ENCODE measurements at regions not wholly inside any gene's neighbourhood (a gene's known extent, or its start where the extent isn't known, plus 50 kb on each side); places are given as distances from the start of the nearest gene placed in this dataset.

DNA sequence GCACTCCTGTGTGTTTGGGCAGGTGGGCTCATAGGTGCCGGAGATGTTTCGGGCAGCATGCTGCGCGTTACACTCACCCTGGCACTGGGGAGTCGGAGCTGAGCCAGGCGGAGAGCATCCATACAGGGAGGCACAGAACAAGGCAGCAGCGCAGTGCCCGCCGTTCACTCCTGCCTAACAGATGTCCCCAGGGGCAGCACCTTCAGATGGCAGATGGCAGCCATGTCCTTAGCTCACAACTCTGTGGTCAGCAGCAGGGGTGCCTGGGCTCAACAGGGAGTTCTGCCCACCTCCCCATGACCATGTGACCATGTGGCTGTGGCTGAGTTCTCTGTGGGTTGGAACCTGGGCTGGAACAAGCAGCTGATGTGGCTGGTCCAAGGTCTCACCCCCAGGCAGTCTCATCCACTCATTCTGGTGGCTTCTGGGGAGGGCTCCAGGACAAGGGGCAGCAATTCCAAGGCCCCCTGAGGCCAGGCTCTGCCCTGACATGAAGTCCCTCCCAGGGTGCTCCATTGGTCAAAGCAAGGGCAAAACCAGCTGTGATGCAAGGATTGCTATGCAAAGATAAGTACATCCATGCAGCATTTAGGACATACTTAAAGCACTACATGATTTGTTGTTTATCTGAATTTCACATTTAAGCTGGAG, 64.2 kb downstream of the MRPL36 start:
- TF ChIP-seq EZH2phosphoT487 (IDR thresholded peaks at IDR 0.05; ENCODE audit: low read length) (no peak), EZH2 (optimal IDR thresholded peaks at IDR 0.05; ENCODE audit: low read depth, low read length) (no peak)
- TF ChIP-seq, protein P1, sequence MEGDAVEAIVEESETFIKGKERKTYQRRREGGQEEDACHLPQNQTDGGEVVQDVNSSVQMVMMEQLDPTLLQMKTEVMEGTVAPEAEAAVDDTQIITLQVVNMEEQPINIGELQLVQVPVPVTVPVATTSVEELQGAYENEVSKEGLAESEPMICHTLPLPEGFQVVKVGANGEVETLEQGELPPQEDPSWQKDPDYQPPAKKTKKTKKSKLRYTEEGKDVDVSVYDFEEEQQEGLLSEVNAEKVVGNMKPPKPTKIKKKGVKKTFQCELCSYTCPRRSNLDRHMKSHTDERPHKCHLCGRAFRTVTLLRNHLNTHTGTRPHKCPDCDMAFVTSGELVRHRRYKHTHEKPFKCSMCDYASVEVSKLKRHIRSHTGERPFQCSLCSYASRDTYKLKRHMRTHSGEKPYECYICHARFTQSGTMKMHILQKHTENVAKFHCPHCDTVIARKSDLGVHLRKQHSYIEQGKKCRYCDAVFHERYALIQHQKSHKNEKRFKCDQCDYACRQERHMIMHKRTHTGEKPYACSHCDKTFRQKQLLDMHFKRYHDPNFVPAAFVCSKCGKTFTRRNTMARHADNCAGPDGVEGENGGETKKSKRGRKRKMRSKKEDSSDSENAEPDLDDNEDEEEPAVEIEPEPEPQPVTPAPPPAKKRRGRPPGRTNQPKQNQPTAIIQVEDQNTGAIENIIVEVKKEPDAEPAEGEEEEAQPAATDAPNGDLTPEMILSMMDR (IDR thresholded peaks at IDR 0.05; ENCODE audit: low read length) = no peak
- Histone ChIP-seq H3K27ac (ENCODE audit: low read length) (no peak overlapping the region), H3K9me2 (replicated peaks; ENCODE audit: insufficient read depth, low read length) (no peaks in the 10 kb centered on the region), H4K20me1 (ENCODE audit: insufficient read depth, low read length) (no peaks in the 10 kb centered on the region), H3F3A (ENCODE audit: insufficient read depth, low read length) (no peaks in the 10 kb centered on the region), H3K9ac (ENCODE audit: low read length) (no peak overlapping the region), H3K4me3 (ENCODE audit: low read length) (no peak overlapping the region), H3K27me3 (replicated peaks; ENCODE audit: insufficient read depth, low read length) (peaks cover 35% of the 10 kb centered on the region), H2AFZ (ENCODE audit: low read length) (no peak overlapping the region), H3K36me3 (replicated peaks; ENCODE audit: insufficient read depth, low read length) (no peaks in the 10 kb centered on the region), H3K79me2 (ENCODE audit: low read length) (no peaks in the 10 kb centered on the region), H3K4me2 (ENCODE audit: low read depth, low read length) (no peak overlapping the region), H3K4me1 (ENCODE audit: low read length) (no peaks in the 10 kb centered on the region), H3K9me3 (replicated peaks; ENCODE audit: insufficient read depth, low read length) (no peaks in the 10 kb centered on the region)
- no peak for DNase-seq

DNA sequence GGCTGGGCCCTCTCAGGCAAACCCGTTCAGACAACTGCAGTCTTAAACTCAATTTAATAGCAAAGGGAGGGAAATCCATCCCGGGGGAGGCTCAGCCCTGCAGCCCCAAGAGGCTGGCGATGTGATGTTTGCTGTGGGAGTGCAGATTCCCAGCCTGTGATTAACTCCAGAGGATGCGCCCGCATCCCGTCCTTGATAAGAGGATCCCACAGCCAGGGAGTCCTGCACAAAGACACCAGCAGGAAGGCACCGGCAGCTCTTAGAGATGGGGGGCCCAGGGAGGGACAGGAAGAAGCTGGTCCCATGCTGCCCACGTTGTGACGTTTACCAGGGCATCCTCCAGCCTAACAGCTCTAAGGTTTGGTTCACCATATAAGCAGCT, 64.7 kb downstream of the MRPL36 start:
- H3K4me3 ChIP-seq (ENCODE audit: low read length) = no peak overlapping the region
- H3K79me2 ChIP-seq (ENCODE audit: low read length) = no peaks in the 10 kb centered on the region

DNA sequence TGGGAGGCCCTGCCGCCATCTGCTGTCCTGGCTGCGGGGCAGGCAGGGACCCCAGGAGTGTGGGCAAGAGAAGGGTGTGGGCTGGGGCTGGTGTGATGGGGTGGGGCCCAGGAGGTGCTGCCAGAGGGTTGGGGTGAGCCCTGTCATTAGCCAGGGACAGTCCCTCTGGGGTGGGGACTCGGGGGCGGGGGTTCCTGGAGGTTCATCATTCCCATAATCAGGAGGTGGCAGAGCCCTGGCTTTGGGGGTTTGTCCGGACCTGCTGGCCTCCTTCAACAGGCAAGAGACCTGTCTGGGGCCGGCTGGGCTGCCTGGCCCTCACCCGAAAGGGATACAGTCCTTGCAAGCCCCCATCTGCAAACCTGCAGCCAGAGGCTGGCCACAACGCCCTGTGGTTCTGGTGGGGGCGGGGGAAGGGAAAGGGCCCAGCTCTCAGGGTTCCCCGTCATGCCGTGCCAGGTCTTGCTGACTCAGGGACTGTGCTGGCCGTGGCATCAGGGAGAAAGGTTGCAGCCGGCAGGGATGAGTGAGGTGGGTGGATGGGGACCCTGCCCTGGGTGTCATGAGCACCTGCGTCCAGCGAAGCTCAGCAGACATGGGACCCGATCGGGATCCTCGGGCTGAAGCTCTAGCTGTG, 65.2 kb downstream of the MRPL36 start:
- DNase-seq = no peak
- Histone ChIP-seq H3K4me2 (ENCODE audit: low read depth, low read length) (no peak overlapping the region), H3K4me1 (ENCODE audit: low read length) (no peaks in the 10 kb centered on the region), H3K4me3 (ENCODE audit: low read length) (no peak overlapping the region), H2AFZ (ENCODE audit: low read length) (no peak overlapping the region), H3K9me3 (replicated peaks; ENCODE audit: insufficient read depth, low read length) (no peaks in the 10 kb centered on the region), H3K27ac (ENCODE audit: low read length) (no peak overlapping the region), H3K79me2 (ENCODE audit: low read length) (no peaks in the 10 kb centered on the region), H3K9me2 (replicated peaks; ENCODE audit: insufficient read depth, low read length) (no peaks in the 10 kb centered on the region), H3K36me3 (replicated peaks; ENCODE audit: insufficient read depth, low read length) (no peaks in the 10 kb centered on the region), H3K27me3 (replicated peaks; ENCODE audit: insufficient read depth, low read length) (peaks cover 42% of the 10 kb centered on the region), H3K9ac (ENCODE audit: low read length) (no peak overlapping the region), H4K20me1 (ENCODE audit: insufficient read depth, low read length) (no peaks in the 10 kb centered on the region), H3F3A (ENCODE audit: insufficient read depth, low read length) (no peaks in the 10 kb centered on the region)
- TF ChIP-seq EZH2 (optimal IDR thresholded peaks at IDR 0.05; ENCODE audit: low read depth, low read length) = no peak
- no peak for TF ChIP-seq EZH2phosphoT487 (IDR thresholded peaks at IDR 0.05; ENCODE audit: low read length)
- TF ChIP-seq, protein P1 (IDR thresholded peaks at IDR 0.05; ENCODE audit: low read length) = no peak

More for the DNA sequence above, 64.7 kb downstream of the MRPL36 start:
- Histone ChIP-seq H3K9ac (ENCODE audit: low read length) (no peak overlapping the region), H3K9me3 (replicated peaks; ENCODE audit: insufficient read depth, low read length) (no peaks in the 10 kb centered on the region), H3K9me2 (replicated peaks; ENCODE audit: insufficient read depth, low read length) (no peaks in the 10 kb centered on the region), H2AFZ (ENCODE audit: low read length) (no peak overlapping the region), H3K4me1 (ENCODE audit: low read length) (no peaks in the 10 kb centered on the region), H3K27ac (ENCODE audit: low read length) (no peak overlapping the region), H3K27me3 (replicated peaks; ENCODE audit: insufficient read depth, low read length) (peaks cover 37% of the 10 kb centered on the region), H3K4me2 (ENCODE audit: low read depth, low read length) (no peak overlapping the region), H3F3A (ENCODE audit: insufficient read depth, low read length) (no peaks in the 10 kb centered on the region), H3K36me3 (replicated peaks; ENCODE audit: insufficient read depth, low read length) (no peaks in the 10 kb centered on the region), H4K20me1 (ENCODE audit: insufficient read depth, low read length) (no peaks in the 10 kb centered on the region)
- TF ChIP-seq EZH2 (optimal IDR thresholded peaks at IDR 0.05; ENCODE audit: low read depth, low read length) = no peak
- TF ChIP-seq, protein P1 (IDR thresholded peaks at IDR 0.05; ENCODE audit: low read length) = no peak
- TF ChIP-seq EZH2phosphoT487 (IDR thresholded peaks at IDR 0.05; ENCODE audit: low read length) = no peak
- DNase-seq = no peak
